ENCODE measurements at regions not wholly inside any gene's neighbourhood (a gene's known extent, or its start where the extent isn't known, plus 50 kb on each side); places are given as distances from the start of the nearest gene placed in this dataset.

DNA sequence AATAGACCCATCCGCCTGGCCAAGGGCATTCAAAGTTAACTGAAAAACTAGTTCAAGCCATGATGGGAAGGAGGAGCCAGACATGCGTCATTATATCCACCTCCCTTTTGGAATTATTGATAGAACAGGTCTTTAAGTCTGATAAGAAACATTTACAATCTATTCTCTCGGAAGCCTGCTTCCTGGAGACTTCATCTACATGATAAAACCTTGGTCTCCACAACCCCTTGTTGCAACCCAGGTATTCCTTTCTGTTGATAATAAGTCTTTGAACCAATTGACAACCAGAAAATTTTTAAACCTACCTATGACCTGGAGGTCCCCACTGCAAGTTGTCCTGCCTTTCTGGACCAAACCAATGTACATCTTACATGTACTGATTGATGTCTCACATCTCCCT is 451.3 kb downstream of the NAF1 start:
- DNase-seq: no peak

GRCh38 chr4:162707962-162708361 is 458.7 kb downstream of the NAF1 start:
- DNase-seq: no peak

- no peak for DNase-seq
Measured at GRCh38 chr4:162706632-162707031, 460.1 kb downstream of the NAF1 start.

DNA sequence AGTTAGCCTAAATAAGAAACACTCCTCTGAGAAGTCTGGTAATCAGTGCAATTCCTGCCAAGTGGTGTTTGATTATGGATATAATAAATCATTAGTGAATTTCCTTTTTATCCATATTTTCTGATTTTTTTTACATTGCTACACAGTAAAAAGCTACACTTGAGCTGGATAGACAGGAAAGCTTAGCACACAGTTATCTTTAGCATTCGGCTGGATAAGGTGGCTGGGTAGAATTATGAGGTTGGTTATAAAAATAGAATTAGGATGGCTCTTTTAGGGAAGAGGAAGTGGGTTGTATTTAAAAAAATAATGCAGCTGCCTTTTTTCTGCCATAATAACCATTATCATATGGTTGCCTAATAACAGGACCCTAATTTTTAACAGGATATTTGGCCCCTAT is 460.6 kb downstream of the NAF1 start:
- DNase-seq: no peak

DNA sequence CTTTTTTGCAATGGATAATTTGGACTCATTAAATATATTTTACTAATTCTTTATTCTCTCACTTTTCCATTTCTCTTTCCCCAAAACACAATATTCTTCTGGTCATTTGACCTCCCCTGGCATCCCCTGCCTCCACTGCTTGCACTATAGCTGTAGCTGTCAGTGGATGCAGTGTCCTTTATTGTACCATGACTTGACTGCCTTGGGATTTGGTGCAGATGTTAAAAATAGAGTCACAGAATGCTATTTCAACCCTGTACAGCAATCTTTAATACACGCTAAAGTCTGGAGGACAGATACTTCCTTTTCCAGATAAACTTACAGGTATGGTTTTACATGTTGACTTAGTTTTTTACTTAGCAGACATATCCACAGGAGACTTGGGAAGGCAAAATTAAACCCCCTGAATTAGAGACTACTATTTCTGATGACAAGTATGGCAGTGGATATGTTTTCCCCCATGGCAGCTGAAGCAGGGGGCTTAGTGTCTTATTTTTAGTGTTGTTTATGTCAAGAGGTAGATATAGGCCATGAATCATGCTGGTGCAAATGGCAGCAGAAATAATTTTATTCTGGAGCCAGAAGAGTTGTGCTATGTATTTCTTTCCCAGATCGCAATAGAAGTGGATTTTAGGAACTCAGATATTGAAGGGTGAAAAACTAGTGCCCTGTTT is 461.4 kb downstream of the NAF1 start:
- DNase-seq: no peak

DNA sequence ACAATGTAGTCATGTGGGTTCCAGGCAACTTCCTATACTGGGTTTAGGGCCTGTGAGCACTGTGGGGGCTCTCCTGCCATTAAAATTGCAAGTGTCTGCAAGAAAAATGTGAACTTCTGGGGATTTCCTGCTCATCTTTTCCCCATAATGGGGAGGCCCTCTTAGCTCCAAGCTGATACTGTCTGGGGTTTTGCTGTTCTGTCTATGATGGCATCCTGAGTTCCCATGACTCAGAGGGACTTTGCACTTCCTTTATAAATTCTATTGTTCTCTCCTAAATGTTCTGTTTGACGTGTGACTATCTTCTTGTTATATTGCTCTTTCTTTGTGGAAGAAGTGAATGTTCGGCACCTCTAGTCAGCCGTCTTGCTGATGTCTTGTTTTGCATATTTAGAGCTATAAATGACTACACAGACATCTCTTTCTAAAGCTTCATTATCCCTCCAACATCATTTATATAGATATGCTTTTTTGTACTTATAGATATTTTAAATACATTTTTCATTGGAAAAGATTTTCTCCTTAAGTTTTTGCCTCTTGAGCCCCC is 465.8 kb downstream of the NAF1 start:
- no peak for DNase-seq

- DNase-seq: no peak
Measured at GRCh38 chr4:162700358-162700757, 466.3 kb downstream of the NAF1 start.

- DNase-seq: no peak
Measured at GRCh38 chr4:162699629-162700028, 467.1 kb downstream of the NAF1 start.

DNA sequence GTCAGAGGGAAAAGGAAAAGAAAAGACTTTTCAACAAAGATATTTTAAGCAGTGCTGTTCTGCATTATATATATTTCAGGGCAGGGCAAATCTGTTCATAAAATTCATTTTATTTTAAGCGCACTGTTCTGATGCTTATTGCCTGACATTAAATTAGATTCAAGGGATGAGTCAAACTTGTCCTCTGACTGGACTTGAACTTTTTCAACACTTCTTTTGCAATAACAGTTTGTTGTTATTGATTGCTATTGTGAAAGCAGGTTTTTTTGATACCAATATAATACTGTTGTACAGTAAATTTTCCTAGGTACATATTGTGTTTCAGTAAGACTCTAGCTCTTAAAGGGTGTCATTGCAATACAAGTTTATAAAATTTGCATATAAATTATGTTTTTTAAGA is 481.3 kb downstream of the NAF1 start:
- DNase-seq: no peak

DNA sequence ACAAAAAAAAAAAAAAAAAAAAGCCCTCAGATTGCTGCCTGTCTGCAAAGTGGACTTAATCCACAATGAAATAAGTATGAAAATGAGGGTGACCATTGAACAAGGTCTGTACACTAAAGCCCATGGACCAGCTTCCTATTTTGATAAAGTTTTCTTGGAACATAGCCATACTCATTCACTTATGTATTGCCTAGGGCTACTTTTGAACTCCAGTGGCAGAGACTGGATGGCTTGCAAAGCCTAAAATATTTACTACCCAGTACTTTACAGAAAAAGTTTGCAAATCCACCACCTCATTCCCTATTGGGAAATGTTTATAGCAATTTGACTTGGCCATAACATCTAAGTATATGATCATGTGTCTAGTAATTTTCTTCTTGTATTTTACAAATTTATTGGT is 481.7 kb downstream of the NAF1 start:
- no peak for DNase-seq

DNA sequence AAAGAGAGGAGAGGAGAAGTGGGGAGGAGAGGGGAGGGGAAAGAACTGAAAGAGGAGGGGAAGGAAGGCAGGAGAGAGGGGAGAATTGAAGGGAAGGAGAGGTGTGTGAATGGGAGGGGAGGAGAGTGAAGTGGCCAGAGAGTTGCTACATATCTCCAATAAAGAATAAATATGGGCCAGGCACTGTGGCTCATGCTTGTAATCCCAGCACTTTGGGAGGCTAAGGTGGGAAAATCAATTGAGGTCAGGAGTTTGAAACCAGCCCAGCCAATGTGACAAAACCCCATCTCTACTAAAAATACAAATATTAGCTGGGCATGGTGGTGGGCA is 482.4 kb downstream of the NAF1 start:
- DNase-seq: no peak

DNA sequence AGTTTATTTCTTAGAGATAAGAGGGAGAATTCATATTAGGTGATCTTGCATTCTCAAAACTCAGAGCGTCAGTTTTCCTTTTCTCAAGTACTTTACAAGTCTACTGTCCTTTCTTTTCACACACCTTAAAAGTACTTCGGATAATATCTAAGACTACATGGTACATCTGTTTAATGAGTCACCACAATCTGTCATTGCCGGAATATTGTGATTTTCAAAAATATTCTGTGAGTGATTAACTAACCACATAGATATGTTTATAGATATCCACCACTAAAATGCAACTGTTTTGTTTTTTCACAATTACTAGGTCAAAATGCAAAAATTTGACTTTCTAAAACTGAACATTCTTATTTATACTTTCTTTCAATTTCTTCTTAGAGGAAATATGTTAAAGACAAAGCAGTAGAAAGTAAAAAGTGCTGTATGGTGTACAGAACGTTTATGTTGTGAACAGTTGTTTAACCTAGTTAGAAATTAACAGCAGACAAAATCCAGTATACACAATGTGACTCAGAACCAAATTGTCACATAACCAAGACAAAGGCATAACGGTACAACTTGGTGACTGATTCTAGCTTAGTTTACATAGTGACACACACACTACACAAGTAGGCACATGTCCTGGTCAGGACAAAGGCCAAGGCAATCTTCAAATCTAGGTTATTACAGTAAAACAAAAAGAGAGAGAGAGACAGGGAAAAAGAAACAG is 482.9 kb downstream of the NAF1 start:
- DNase-seq: no peak

DNA sequence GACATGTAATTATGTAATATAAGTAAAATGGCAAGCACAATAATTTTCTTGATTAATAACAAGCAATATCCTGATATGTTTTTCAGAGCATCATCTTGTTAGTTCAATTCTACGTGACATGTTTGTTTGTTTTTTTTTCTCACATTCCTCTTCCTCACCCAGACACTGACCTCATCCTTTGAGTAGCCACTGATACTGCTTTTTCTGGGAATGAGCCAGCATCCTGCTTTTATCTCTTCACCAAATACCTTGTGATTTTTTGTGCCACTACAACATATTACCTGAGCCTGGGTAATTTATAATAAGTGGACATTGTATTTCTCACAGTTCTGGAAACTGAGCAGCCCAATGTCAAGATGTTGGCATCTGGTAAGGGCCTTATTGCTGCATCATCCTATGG is 484.0 kb downstream of the NAF1 start:
- DNase-seq: no peak

DNA sequence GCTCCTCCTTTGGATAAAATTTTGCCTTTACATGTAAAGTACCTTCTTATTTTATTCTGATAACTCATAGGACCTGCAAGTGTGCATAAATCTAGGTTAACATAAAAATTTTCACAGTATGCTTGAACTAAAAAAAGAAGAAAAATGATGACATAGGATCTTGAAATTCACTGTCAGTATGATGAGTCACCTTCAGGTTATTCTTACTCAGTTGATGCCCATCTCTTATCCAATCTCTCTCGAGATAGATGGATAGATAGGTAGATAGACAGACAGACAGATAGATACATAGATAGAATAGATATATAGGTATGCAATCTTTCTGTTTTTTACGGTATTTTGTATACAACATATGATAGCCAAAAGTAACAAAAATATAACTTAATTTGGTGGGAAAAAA is 485.5 kb downstream of the NAF1 start:
- DNase-seq: no peak

DNA sequence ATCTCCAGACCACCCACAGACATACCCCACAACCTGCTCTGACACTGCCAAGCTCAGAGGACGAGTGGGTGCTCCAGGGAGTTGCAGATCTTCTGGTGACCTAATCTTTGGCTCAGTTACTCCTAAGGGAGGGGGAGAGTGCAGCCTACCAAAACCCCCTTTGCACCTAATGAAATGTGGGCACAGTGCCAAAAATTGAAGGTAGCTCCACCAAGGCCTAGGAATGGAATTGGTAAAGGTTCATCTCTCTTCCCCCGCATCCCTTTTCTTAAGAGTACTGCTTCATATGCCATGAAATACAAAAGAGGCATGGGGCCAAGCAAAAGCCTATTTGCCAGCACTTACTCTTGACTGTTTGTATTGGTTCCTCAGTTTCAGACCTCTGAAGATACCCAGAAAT is 491.0 kb downstream of the NAF1 start:
- no peak for DNase-seq

DNA sequence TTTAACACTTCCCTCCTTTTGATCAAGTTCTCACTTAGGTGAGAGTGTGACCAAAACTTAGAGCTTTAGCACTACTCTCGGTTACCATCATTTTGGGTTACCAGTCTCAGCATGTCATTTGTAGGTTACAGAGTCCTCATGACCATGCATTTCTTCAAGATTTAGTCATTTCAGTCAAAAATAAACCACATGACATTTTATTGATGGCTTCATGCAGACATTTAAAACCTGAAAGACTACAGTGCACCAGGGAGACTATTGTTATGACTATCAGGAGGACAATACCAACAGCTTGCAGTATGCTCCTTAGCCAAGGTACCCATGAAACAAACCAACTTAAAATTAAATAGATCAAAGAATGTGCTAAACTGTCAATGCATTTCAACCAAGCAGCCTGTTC is 498.1 kb upstream of the FSTL5 start:
- no peak for DNase-seq

- DNase-seq: no peak
Measured at GRCh38 chr4:162659716-162660115, 495.9 kb upstream of the FSTL5 start.

GRCh38 chr4:162657966-162658365 is 494.2 kb upstream of the FSTL5 start:
- no peak for DNase-seq

DNA sequence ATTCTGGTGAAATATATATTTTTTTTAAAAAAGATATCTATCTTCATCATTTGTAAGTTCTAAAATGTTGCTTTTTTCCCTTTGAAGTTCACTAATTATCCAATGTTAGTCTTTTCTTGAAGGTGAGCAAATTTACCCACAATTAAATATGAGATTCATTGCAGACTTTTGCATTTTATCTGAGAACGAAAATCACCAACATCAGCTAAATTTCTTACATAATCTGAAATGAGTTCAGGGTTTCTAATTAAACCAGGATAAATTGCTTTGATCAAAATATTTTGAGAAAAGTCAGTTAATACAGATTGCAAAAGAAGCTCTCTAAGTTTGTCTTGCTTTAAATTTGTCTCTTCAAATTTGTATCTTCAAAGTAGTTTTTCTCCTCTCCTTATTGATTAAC is 486.4 kb upstream of the FSTL5 start:
- no peak for DNase-seq

GRCh38 chr4:162645381-162645780 is 481.6 kb upstream of the FSTL5 start:
- peak; percentile 20 for DNase-seq

DNA sequence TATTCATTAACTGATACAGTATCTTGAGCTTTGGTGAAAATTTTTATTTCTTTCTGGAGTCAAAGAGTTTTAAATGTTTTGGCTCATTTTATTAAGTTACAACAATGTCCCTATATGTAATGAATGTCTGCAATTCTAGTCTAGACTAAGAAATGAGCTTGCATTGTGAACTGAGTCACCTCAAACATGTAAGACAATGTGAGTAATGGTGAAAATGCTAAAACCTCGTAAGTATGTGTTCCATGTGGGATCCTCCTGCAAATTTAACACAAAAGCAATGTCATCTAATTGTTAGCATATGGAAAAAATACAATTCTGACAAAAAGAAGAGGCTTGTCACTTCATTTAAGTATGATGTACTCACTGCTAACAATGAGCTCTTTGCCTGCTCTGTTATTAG is 480.5 kb upstream of the FSTL5 start:
- DNase-seq: no peak

DNA sequence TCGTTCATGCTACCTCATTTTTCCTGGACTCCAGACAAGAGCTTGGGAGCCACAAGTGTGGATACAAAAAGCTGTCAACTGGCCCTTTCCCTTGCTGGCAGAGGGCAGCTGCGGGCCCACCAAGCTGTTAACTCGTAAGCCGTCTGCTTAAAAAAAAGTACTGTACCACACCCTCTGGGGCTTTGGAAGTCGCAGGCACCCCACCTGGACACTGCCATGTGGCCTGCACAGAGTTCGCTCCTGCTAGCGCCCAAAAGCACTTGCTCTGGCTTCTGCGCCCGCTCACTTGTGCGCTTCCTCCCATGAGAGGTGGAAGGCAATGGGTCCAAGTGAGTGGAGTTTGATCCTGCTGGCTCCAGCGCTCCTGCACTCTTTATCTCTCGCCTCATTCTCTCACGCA is 476.4 kb upstream of the FSTL5 start:
- DNase-seq: no peak

DNA sequence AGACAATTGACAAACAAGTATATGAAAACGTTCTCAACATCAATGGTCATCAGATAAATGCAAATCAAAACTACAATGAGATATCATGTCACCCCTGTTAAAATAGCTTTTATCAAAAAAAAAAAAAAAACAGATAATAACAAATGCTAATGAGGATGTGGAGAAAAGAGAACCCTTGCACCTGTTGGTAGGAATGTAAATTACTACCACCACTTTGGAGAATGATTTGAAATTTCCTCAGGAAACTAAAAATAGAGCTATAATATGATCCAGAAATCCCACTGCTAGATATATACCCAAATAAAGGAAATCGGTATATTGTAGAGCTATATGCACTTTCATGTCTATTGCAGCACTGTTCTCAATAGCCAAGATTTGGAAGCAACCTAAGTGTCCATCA is 470.6 kb upstream of the FSTL5 start:
- DNase-seq: no peak

DNA sequence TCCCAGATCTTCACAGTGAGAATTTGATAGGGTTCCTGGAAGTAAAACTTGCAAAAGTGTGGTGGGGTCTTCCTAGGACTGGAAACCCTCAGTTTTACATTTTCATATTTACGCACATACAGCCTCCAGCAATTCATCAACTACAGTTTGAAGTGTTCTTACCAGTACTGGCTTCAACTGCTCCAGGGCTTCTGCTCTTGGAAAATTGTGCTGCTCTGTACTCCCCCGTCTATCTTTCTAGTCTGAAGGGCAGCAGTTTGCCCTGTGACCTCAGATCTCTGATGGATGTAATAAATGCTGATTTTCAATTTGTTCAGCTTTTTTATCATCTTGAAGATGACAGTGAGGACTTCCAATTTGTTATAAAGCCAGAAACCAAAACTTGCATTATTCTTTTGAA is 458.9 kb upstream of the FSTL5 start:
- no peak for DNase-seq

GRCh38 chr4:162610116-162610515 is 446.3 kb upstream of the FSTL5 start:
- DNase-seq: no peak
